HG03025 (cell line): ENCODE measurements at regions not wholly inside any gene's neighbourhood (a gene's known extent, or its start where the extent isn't known, plus 50 kb on each side); places are given as distances from the start of the nearest gene placed in this dataset.

Experiments
- ATAC-seq: cut with Tn5 transposase; IDR thresholded peaks from one replicate; pipeline ENCODE4 v1.9.1; 2021; ENCODE audit warnings: mild to moderate bottlenecking, moderate library complexity; ENCODE audit not compliant: unreplicated experiment, low FRiP score

GRCh38 chr14:85824526-85824925, 294.6 kb downstream of the FLRT2 start:
- ATAC-seq, result no peak

GRCh38 chr14:85822236-85822635, 292.3 kb downstream of the FLRT2 start:
- ATAC-seq, result no peak

GRCh38 chr14:85817430-85817829, 287.5 kb downstream of the FLRT2 start:
- no peak for ATAC-seq

- ATAC-seq, result no peak
Measured at GRCh38 chr14:85813040-85813439, 283.1 kb downstream of the FLRT2 start.

- ATAC-seq, result no peak
Measured at GRCh38 chr14:85811340-85811739, 281.4 kb downstream of the FLRT2 start.

GRCh38 chr14:85799668-85800067, 269.7 kb downstream of the FLRT2 start:
- ATAC-seq, result no peak

- no peak for ATAC-seq
Measured at GRCh38 chr14:85798856-85799255, 268.9 kb downstream of the FLRT2 start.

- ATAC-seq, result no peak
Measured at GRCh38 chr14:85793533-85793932, 263.6 kb downstream of the FLRT2 start.

GRCh38 chr14:85789506-85789905, 259.6 kb downstream of the FLRT2 start:
- ATAC-seq, result no peak

GRCh38 chr14:85788470-85789233, 258.7 kb downstream of the FLRT2 start:
- ATAC-seq, result no peak

- ATAC-seq, result no peak
Measured at GRCh38 chr14:85766295-85766694, 236.4 kb downstream of the FLRT2 start.

- no peak for ATAC-seq
Measured at GRCh38 chr14:85764822-85765221, 234.9 kb downstream of the FLRT2 start.

- ATAC-seq, result no peak
Measured at GRCh38 chr14:85762526-85762925, 232.6 kb downstream of the FLRT2 start.

GRCh38 chr14:85752175-85752574, 222.2 kb downstream of the FLRT2 start:
- no peak for ATAC-seq

GRCh38 chr14:85744573-85744972, 214.6 kb downstream of the FLRT2 start:
- no peak for ATAC-seq

GRCh38 chr14:85732031-85732430, 202.1 kb downstream of the FLRT2 start:
- ATAC-seq, result no peak

- no peak for ATAC-seq
Measured at GRCh38 chr14:85731186-85731585, 201.2 kb downstream of the FLRT2 start.

GRCh38 chr14:85728476-85729065, 198.6 kb downstream of the FLRT2 start:
- no peak for ATAC-seq

- ATAC-seq, result no peak
Measured at GRCh38 chr14:85714069-85714468, 184.1 kb downstream of the FLRT2 start.

GRCh38 chr14:85711620-85712019, 181.7 kb downstream of the FLRT2 start:
- no peak for ATAC-seq
